Subcutaneous abdominal adipose tissue (tissue), 5 donors: ENCODE measurements at regions not wholly inside any gene's neighbourhood (a gene's known extent, or its start where the extent isn't known, plus 50 kb on each side); places are given as distances from the start of the nearest gene placed in this dataset.

ENCODE experiments used
- H3K27ac ChIP-seq: one replicate; pipeline ENCODE4 v1.7.0; 2013; ENCODE audit warnings: low read depth, mild to moderate bottlenecking, inconsistent platforms, low read length, moderate library complexity
- H3K27me3 ChIP-seq, 5 donors: one replicate each; pipeline ENCODE4 v1.7.0; 2013; ENCODE audit warnings: low read length in 5 of 5, inconsistent platforms in 1 of 5; ENCODE audit not compliant: control insufficient read depth in 5 of 5, insufficient read depth in 4 of 5
- H3K36me3 ChIP-seq, 5 donors: one replicate each; pipeline ENCODE4 v1.7.0; 2013; ENCODE audit warnings: low read length in 5 of 5; ENCODE audit not compliant: control insufficient read depth in 5 of 5, insufficient read depth in 5 of 5
- H3K4me1 ChIP-seq, 5 donors: one replicate each; pipeline ENCODE4 v1.7.0; 2013; ENCODE audit warnings: low read length in 5 of 5, mild to moderate bottlenecking in 3 of 5, moderate library complexity in 1 of 5; ENCODE audit not compliant: control insufficient read depth in 5 of 5, insufficient read depth in 5 of 5
- H3K4me3 ChIP-seq, 5 donors: one replicate each; pipeline ENCODE4 v1.7.0; 2013; ENCODE audit warnings: low read length in 5 of 5, low read depth in 1 of 5
- H3K9ac ChIP-seq, 5 donors: one replicate each; pipeline ENCODE4 v1.7.0; 2013; ENCODE audit warnings: low read length in 5 of 5, mild to moderate bottlenecking in 4 of 5, moderate library complexity in 3 of 5
- H3K9me3 ChIP-seq, 5 donors: one replicate each; pipeline ENCODE4 v1.7.0; 2013; ENCODE audit warnings: low read length in 5 of 5; ENCODE audit not compliant: control insufficient read depth in 5 of 5
- donor health status: healthy.
- donor health status: healthy.
- donor health status: healthy.
- donor health status: healthy.
- donor health status: healthy.

- Histone ChIP-seq H3K4me1 (no peaks in the 10 kb centered on the region), H3K9me3 (peaks cover 0 to 3% (median 0%) of the 10 kb centered on the region in 5 donors), H3K4me3 (no peak overlapping the region), H3K9ac (no peak overlapping the region), H3K27me3 (no peaks in the 10 kb centered on the region), H3K27ac (no peak overlapping the region), H3K36me3 (no peaks in the 10 kb centered on the region)
Measured at GRCh38 chr5:66234241-66234640, 90.1 kb downstream of the SREK1 start.

GRCh38 chr5:66238435-66238834 lies 94.3 kb downstream of the SREK1 start:
- Histone ChIP-seq H3K4me3 (no peak overlapping the region), H3K36me3 (no peaks in the 10 kb centered on the region), H3K27me3 (no peaks in the 10 kb centered on the region), H3K9ac (no peak overlapping the region), H3K9me3 (no peaks in the 10 kb centered on the region), H3K4me1 (no peaks in the 10 kb centered on the region), H3K27ac (no peak overlapping the region)

GRCh38 chr5:66239034-66239433 lies 94.9 kb downstream of the SREK1 start:
- no peak overlapping the region for H3K4me3 ChIP-seq
- H3K9ac ChIP-seq = no peak overlapping the region
- H3K4me1 ChIP-seq = no peaks in the 10 kb centered on the region
- H3K9me3 ChIP-seq = no peaks in the 10 kb centered on the region
- H3K36me3 ChIP-seq = no peaks in the 10 kb centered on the region
- no peak overlapping the region for H3K27ac ChIP-seq
- H3K27me3 ChIP-seq = no peaks in the 10 kb centered on the region

- Histone ChIP-seq H3K36me3 (no peaks in the 10 kb centered on the region), H3K4me3 (no peak overlapping the region), H3K27me3 (no peaks in the 10 kb centered on the region), H3K4me1 (no peaks in the 10 kb centered on the region), H3K9me3 (no peaks in the 10 kb centered on the region), H3K9ac (no peak overlapping the region), H3K27ac (no peak overlapping the region)
Measured at GRCh38 chr5:66241136-66241825, 97.2 kb downstream of the SREK1 start.

- no peaks in the 10 kb centered on the region for H3K27me3 ChIP-seq
- no peaks in the 10 kb centered on the region for H3K36me3 ChIP-seq
- H3K9ac ChIP-seq = no peak overlapping the region
- no peaks in the 10 kb centered on the region for H3K4me1 ChIP-seq
- no peaks in the 10 kb centered on the region for H3K9me3 ChIP-seq
- H3K4me3 ChIP-seq = no peak overlapping the region
- no peak overlapping the region for H3K27ac ChIP-seq
Measured at GRCh38 chr5:66242050-66242715, 98.1 kb downstream of the SREK1 start.

- Histone ChIP-seq H3K27ac (no peak overlapping the region), H3K4me3 (no peak overlapping the region), H3K27me3 (no peaks in the 10 kb centered on the region), H3K4me1 (no peaks in the 10 kb centered on the region), H3K9ac (no peak overlapping the region), H3K9me3 (no peaks in the 10 kb centered on the region), H3K36me3 (no peaks in the 10 kb centered on the region)
Measured at GRCh38 chr5:66246608-66247007, 102.5 kb downstream of the SREK1 start.

- Histone ChIP-seq H3K4me1 (no peaks in the 10 kb centered on the region), H3K36me3 (no peaks in the 10 kb centered on the region), H3K27me3 (no peaks in the 10 kb centered on the region), H3K9ac (no peak overlapping the region), H3K9me3 (no peaks in the 10 kb centered on the region), H3K4me3 (no peak overlapping the region), H3K27ac (no peak overlapping the region)
Measured at GRCh38 chr5:66247176-66247960, 103.3 kb downstream of the SREK1 start.

GRCh38 chr5:66248874-66249273 lies 104.8 kb downstream of the SREK1 start:
- Histone ChIP-seq H3K4me3 (no peak overlapping the region), H3K36me3 (no peaks in the 10 kb centered on the region), H3K4me1 (no peaks in the 10 kb centered on the region), H3K27me3 (no peaks in the 10 kb centered on the region), H3K9me3 (no peaks in the 10 kb centered on the region), H3K9ac (no peak overlapping the region), H3K27ac (no peak overlapping the region)

- Histone ChIP-seq H3K9ac (no peak overlapping the region), H3K36me3 (no peaks in the 10 kb centered on the region), H3K4me3 (no peak overlapping the region), H3K9me3 (no peaks in the 10 kb centered on the region), H3K27me3 (no peaks in the 10 kb centered on the region), H3K27ac (no peak overlapping the region), H3K4me1 (no peaks in the 10 kb centered on the region)
Measured at GRCh38 chr5:66249920-66250319, 105.8 kb downstream of the SREK1 start.

GRCh38 chr5:66252849-66253248 lies 108.7 kb downstream of the SREK1 start:
- no peak overlapping the region for H3K9ac ChIP-seq
- H3K9me3 ChIP-seq = no peaks in the 10 kb centered on the region
- H3K27ac ChIP-seq = no peak overlapping the region
- H3K36me3 ChIP-seq = no peaks in the 10 kb centered on the region
- H3K4me3 ChIP-seq = no peak overlapping the region
- H3K4me1 ChIP-seq = no peaks in the 10 kb centered on the region
- no peaks in the 10 kb centered on the region for H3K27me3 ChIP-seq
